IMR-90 (cell line): ENCODE measurements at regions not wholly inside any gene's neighbourhood (a gene's known extent, or its start where the extent isn't known, plus 50 kb on each side); places are given as distances from the start of the nearest gene placed in this dataset.

Experiments
- CHD1 ChIP-seq: IDR thresholded peaks from 2 replicates; pipeline ENCODE4 v1.6.1; 2012; ENCODE audit warnings: low read depth, low read length, improper control_type of control experiment
- CTCF ChIP-seq: conservative IDR thresholded peaks from 2 replicates; pipeline ENCODE4 v1.5.1; 2012; ENCODE audit warnings: mild to moderate bottlenecking, low read depth, low read length, improper control_type of control experiment
- MAFK ChIP-seq: IDR thresholded peaks from 2 replicates; pipeline ENCODE4 v1.6.1; 2012; ENCODE audit warnings: low read depth, low read length, improper control_type of control experiment
- POLR2A ChIP-seq: IDR thresholded peaks from 2 replicates; pipeline ENCODE4 v1.6.1; 2012; ENCODE audit warnings: mild to moderate bottlenecking, low read depth, low read length
- RAD21 ChIP-seq: IDR thresholded peaks from 2 replicates; pipeline ENCODE4 v1.6.1; 2012; ENCODE audit warnings: low read length, improper control_type of control experiment
- RCOR1 ChIP-seq: IDR thresholded peaks from 2 replicates; pipeline ENCODE4 v1.6.1; 2012; ENCODE audit warnings: mild to moderate bottlenecking, low read length, improper control_type of control experiment; ENCODE audit not compliant: insufficient replicate concordance
- SMC3 ChIP-seq: fragments of 150-350 bp; IDR thresholded peaks from 2 replicates; pipeline ENCODE4 v1.6.1; 2016; ENCODE audit warnings: low read depth, mild to moderate bottlenecking, antibody characterized with exemption, low read length, moderate library complexity

GRCh38 chr4:126338548-126338947 lies 1023.8 kb downstream of the FAT4 start:
- TF ChIP-seq RCOR1 (no peak), CHD1 (no peak), CTCF (no peak), MAFK (no peak), RAD21 (no peak), POLR2A (no peak), SMC3 (no peak)
